ENCODE measurements at regions not wholly inside any gene's neighbourhood (a gene's known extent, or its start where the extent isn't known, plus 50 kb on each side); places are given as distances from the start of the nearest gene placed in this dataset.

GRCh38 chr2:180364719-180365118 lies 357.6 kb upstream of the CWC22 start (continued):
- no peak for TF ChIP-seq CTCF (IDR thresholded peaks at IDR 0.05 in 2 of 3, conservative IDR thresholded peaks at IDR 0.05 in 1 of 3; ENCODE audit: borderline replicate concordance in 1 of 3, insufficient read depth in 1 of 3, low read depth in 2 of 3, low read length in 2 of 3)
- no peak for TF ChIP-seq CEBPB (IDR thresholded peaks at IDR 0.05; ENCODE audit: low read depth)
- TF ChIP-seq TCF7L2 (IDR thresholded peaks at IDR 0.05; ENCODE audit: borderline replicate concordance, extremely low read depth, insufficient read depth, insufficient read length) = no peak
- no peak for TF ChIP-seq POLR2A (IDR thresholded peaks at IDR 0.05; ENCODE audit: borderline replicate concordance, extremely low read depth, insufficient read depth, insufficient read length)
- no peak for TF ChIP-seq ZNF274 (IDR thresholded peaks at IDR 0.05; ENCODE audit: low read depth, low read length)
- no peak for TF ChIP-seq MAX (IDR thresholded peaks at IDR 0.05)
- no peak for TF ChIP-seq CBX3 (IDR thresholded peaks at IDR 0.05; ENCODE audit: low read depth)

GRCh38 chr2:180360283-180360618 lies 353.2 kb upstream of the CWC22 start:
- BruUV-seq (replicated peaks) = no TSS peak
- CTCF ChIA-PET = no interaction called here
- no peak for TF ChIP-seq POLR2AphosphoS5 (IDR thresholded peaks at IDR 0.05; ENCODE audit: low read depth, low read length)
- no peak for TF ChIP-seq FOSL1 (IDR thresholded peaks at IDR 0.05; ENCODE audit: low read depth)
- TF ChIP-seq SIN3A (IDR thresholded peaks at IDR 0.05; ENCODE audit: low read depth) = no peak
- TF ChIP-seq YY1 (IDR thresholded peaks at IDR 0.05; ENCODE audit: extremely low read depth, insufficient replicate concordance, low read depth, low read length) = no peak
- TF ChIP-seq ZFX (IDR thresholded peaks at IDR 0.05) = no peak
- no peak for TF ChIP-seq EGR1 (IDR thresholded peaks at IDR 0.05; ENCODE audit: low read depth)
- TF ChIP-seq SP1 (IDR thresholded peaks at IDR 0.05; ENCODE audit: low read depth) = no peak
- TF ChIP-seq ATF3 (IDR thresholded peaks at IDR 0.05) = no peak
- no peak for TF ChIP-seq SRF (IDR thresholded peaks at IDR 0.05; ENCODE audit: low read depth)
- no peak for TF ChIP-seq JUND (IDR thresholded peaks at IDR 0.05)
- TF ChIP-seq CEBPB (IDR thresholded peaks at IDR 0.05; ENCODE audit: low read depth) = no peak
- no peak for TF ChIP-seq CBX3 (IDR thresholded peaks at IDR 0.05; ENCODE audit: low read depth)
- TF ChIP-seq RAD21 (IDR thresholded peaks at IDR 0.05; ENCODE audit: low read depth) = no peak
- TF ChIP-seq EZH2phosphoT487 (IDR thresholded peaks at IDR 0.05; ENCODE audit: borderline replicate concordance) = no peak

More at GRCh38 chr2:180360283-180360618, 353.2 kb upstream of the CWC22 start:
- Histone ChIP-seq H3K9ac (ENCODE audit: low read length) (no peak overlapping the region), H2AFZ (ENCODE audit: low read depth, low read length, poor library complexity, severe bottlenecking) (no peak overlapping the region), H3K36me3 (ENCODE audit: control insufficient read depth in 1 of 2, insufficient read depth in 2 of 2, low read length in 2 of 2) (no peaks in the 10 kb centered on the region), H3K4me3 (replicated peaks in 1 of 2; ENCODE audit: low read depth in 1 of 2, low read length in 2 of 2) (no peak overlapping the region), H3K4me2 (ENCODE audit: low read length) (no peak overlapping the region), H3K27ac (ENCODE audit: low read depth, low read length) (no peak overlapping the region), H3K9me3 (ENCODE audit: control insufficient read depth in 1 of 2, insufficient read depth in 1 of 2, low read depth in 1 of 2, low read length in 2 of 2) (no peaks in the 10 kb centered on the region), H3K79me2 (ENCODE audit: insufficient read depth, low read length) (no peaks in the 10 kb centered on the region), H3K9me2 (ENCODE audit: insufficient read depth) (no peaks in the 10 kb centered on the region), H3K27me3 (ENCODE audit: insufficient read depth, low read length) (no peaks in the 10 kb centered on the region), H3K4me1 (ENCODE audit: control insufficient read depth in 1 of 2, insufficient read depth in 2 of 2, low read length in 2 of 2) (no peaks in the 10 kb centered on the region), H4K20me1 (ENCODE audit: insufficient read depth) (no peaks in the 10 kb centered on the region)
- ChIA-PET RAD21 (ENCODE audit: low non-redundant PET in 1 of 2, low total read pairs in 2 of 2, uncharacterized antibody in 2 of 2, unreplicated experiment in 2 of 2) (no interaction called here), POLR2A (no interaction called here)
- intact Hi-C loops (cut with micrococcal nuclease) = no loop called here
- ATAC-seq (no peak), DNase-seq (ENCODE audit: low read depth, low spot score) (no peak)
